ENCODE measurements at regions not wholly inside any gene's neighbourhood (a gene's known extent, or its start where the extent isn't known, plus 50 kb on each side); places are given as distances from the start of the nearest gene placed in this dataset.

DNA sequence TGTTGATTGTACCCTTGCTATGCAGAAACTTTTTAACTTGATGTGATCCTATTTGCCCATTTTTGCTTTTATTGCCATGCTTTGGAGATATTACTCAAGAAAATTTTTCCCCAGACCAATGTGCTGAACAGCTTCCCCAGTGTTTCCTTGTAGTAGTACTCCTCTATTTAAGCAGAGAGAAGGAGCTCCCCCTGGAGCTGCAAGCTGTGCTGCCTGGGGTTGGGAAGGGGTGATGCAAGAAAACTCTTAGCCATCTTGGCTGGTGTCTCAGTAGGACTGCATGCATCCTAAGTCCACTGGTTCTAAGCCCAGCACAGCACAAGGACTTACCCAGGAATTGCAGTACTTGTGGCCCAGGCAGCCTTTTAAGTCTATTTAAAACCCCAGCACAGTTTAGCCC is 121.6 kb downstream of the NTMT2 start:
- intact Hi-C loops (cut with DNase I): no loop called here
- H3K27me3 ChIP-seq: no peaks in the 10 kb centered on the region
- TF ChIP-seq, protein P1, sequence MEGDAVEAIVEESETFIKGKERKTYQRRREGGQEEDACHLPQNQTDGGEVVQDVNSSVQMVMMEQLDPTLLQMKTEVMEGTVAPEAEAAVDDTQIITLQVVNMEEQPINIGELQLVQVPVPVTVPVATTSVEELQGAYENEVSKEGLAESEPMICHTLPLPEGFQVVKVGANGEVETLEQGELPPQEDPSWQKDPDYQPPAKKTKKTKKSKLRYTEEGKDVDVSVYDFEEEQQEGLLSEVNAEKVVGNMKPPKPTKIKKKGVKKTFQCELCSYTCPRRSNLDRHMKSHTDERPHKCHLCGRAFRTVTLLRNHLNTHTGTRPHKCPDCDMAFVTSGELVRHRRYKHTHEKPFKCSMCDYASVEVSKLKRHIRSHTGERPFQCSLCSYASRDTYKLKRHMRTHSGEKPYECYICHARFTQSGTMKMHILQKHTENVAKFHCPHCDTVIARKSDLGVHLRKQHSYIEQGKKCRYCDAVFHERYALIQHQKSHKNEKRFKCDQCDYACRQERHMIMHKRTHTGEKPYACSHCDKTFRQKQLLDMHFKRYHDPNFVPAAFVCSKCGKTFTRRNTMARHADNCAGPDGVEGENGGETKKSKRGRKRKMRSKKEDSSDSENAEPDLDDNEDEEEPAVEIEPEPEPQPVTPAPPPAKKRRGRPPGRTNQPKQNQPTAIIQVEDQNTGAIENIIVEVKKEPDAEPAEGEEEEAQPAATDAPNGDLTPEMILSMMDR (IDR thresholded peaks at IDR 0.05): no peak
- FAIRE-seq: no peak
- DNase-seq: no peak
- H3K27ac ChIP-seq: no peak overlapping the region
- no peaks in the 10 kb centered on the region for H3K36me3 ChIP-seq
- H3K4me3 ChIP-seq: no peak overlapping the region
- H3K9me3 ChIP-seq: no peaks in the 10 kb centered on the region
- no peaks in the 10 kb centered on the region for H3K4me1 ChIP-seq
- no peak for ATAC-seq

DNA sequence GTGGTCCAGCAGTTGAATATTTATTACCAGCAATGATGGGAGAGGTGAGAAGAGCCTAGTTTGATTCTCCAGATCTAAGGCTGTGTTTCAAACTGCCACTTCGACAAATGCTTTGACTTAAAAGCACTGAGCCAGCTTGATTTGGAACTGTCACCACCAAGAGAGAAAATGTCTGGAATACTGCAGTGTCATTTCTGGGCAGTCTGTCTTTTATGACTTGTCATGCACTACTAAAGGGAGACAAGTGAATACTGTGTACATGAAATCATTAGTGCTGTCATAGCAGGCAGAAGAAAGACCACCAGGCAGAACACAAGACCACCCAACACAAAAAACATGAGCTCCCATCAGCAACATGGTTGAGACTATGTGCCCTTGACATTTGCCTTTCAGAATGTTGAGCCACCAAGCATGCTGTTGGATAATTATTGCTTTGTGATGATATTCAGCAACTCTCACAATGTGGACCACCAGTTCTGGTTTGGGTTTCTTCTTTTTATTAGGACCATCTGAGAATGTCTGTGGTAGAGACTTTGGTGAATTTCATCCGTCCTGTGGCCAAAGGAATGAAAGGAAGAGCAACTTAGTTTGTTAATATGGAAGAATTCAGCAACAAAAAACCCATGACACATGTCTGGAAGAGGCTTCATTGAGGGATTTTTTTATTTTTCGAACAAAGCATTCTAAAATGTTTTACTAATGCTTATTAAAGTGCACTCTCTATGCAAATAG is 125.8 kb downstream of the NTMT2 start:
- TF ChIP-seq, protein P1 (IDR thresholded peaks at IDR 0.05): no peak
- Histone ChIP-seq H3K4me3 (no peak overlapping the region), H3K4me1 (no peaks in the 10 kb centered on the region), H3K36me3 (no peaks in the 10 kb centered on the region), H3K9me3 (no peaks in the 10 kb centered on the region), H3K27ac (no peak overlapping the region), H3K27me3 (no peaks in the 10 kb centered on the region)
- FAIRE-seq (no peak), DNase-seq (no peak), ATAC-seq (no peak)
- intact Hi-C loops (cut with DNase I): no loop called here
- 44 to 49% methylated on average over 3 of the region's 3 CpGs for WGBS, 2 donors

DNA sequence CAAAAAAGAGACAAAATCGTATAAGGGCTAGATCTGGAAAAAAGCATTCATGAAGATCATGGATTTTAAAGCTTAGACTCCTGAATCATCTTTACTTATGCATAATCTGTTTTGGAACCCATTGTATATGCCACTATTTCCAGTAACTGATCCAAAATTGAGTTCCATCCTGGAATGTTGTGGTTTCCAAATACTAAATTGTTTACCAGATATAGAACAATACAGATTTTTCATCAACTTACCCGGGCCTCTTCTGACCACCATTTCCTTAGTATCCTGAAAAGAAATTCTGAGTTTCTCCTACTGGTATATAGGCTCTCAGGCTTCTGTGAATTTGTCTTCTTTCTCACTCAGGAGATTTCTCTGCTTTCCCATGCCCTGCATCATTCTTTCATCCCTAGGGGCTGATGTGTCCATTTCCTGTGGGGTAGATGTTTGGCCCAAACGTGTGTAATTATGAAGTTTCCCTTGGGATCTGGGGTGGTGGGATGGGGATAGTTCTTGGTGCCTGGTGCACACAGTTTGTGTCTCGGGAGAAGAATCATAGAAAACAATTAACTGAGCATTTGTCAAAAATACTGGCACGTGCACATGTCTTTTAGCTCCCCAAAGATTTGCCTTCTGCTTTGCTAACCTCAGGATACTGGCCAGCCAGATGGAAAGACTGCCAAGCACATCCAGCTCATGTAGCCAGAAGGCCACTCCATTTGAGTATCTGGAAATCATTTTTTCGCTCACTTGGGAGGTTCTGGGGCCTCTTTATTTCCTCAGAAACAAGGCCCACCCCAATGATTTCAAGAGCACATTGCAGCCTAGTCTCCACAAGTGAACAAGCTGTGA is 127.8 kb downstream of the NTMT2 start:
- FAIRE-seq (no peak), ATAC-seq (peak in 2 of 4 donors; percentile 18 to 21), DNase-seq (peak in 1 of 6 donors; percentile 2)
- Histone ChIP-seq H3K4me3 (no peak overlapping the region), H3K27me3 (no peaks in the 10 kb centered on the region), H3K36me3 (no peaks in the 10 kb centered on the region), H3K9me3 (no peaks in the 10 kb centered on the region), H3K4me1 (no peaks in the 10 kb centered on the region), H3K27ac (no peak overlapping the region)
- intact Hi-C loops (cut with DNase I): no loop called here
- TF ChIP-seq, protein P1 (IDR thresholded peaks at IDR 0.05): no peak
- WGBS, 2 donors: 51 to 56% methylated on average over 6 of the region's 6 CpGs

DNA sequence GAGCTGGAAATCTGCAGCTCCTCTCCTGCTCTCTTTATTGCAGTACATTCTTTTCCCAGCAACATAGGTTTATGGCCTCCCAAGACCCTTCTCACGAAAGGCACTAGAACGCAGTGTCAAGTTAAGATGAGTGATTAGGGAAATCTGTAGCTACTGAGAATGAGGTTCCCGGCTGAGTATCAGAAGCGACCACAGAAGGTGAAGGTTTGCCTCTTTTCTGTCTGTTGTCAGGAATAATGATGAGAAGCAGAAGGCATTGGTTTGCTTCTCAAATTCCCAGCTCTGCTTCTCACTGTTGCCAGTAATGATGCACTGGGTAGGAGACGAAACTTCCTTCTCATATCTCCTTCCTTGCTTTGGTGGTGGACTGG is 128.4 kb downstream of the NTMT2 start:
- Histone ChIP-seq H3K36me3 (no peaks in the 10 kb centered on the region), H3K4me1 (no peaks in the 10 kb centered on the region), H3K27ac (no peak overlapping the region), H3K9me3 (no peaks in the 10 kb centered on the region), H3K4me3 (no peak overlapping the region), H3K27me3 (no peaks in the 10 kb centered on the region)
- DNase-seq (no peak), FAIRE-seq (no peak), ATAC-seq (no peak)
- WGBS, 2 donors: 55 to 65% methylated on average over 5 of the region's 5 CpGs
- TF ChIP-seq, protein P1 (IDR thresholded peaks at IDR 0.05): no peak
- intact Hi-C loops (cut with DNase I): no loop called here

DNA sequence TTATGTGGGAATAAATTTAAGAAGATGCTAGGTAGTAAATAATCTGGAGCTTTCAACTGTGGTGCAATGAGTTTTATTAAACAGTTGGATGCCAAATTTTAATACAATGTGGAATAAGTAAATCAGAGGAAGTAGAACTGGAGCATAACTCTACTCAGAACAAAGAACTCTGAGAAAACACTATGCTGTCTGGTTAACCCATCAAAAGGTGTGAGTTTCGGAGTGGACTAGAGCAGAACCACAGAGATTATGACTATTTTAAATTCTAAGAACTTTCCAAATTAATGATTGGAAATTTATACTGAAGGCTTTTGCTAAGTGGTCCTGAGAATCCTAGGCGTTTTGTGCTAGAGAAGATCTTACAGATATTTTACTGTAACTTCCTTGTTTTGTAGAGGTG is 132.2 kb downstream of the NTMT2 start:
- Histone ChIP-seq H3K36me3 (no peaks in the 10 kb centered on the region), H3K4me3 (no peak overlapping the region), H3K27me3 (no peaks in the 10 kb centered on the region), H3K9me3 (no peaks in the 10 kb centered on the region), H3K27ac (no peak overlapping the region), H3K4me1 (no peaks in the 10 kb centered on the region)
- 51 to 53% methylated on average over 2 of the region's 2 CpGs for WGBS, 2 donors
- no peak for ATAC-seq
- intact Hi-C loops (cut with DNase I): no loop called here
- TF ChIP-seq, protein P1 (IDR thresholded peaks at IDR 0.05): no peak
- FAIRE-seq: no peak
- no peak for DNase-seq

Measured in pancreas (tissue), 10 donors.